ENCODE measurements at regions not wholly inside any gene's neighbourhood (a gene's known extent, or its start where the extent isn't known, plus 50 kb on each side); places are given as distances from the start of the nearest gene placed in this dataset.

- DNase-seq = peak in 2 of 3 donors; percentile 26 to 40
- H3K27ac ChIP-seq (ENCODE audit: insufficient read depth in 1 of 2, low read depth in 1 of 2, low read length in 2 of 2, poor library complexity in 1 of 2, severe bottlenecking in 2 of 2) = no peak overlapping the region
Measured at GRCh38 chr10:23516530-23516929, 77.7 kb downstream of the OTUD1 start.

GRCh38 chr10:23517155-23517554 is 78.3 kb downstream of the OTUD1 start:
- Histone ChIP-seq H3K4me3 (ENCODE audit: control insufficient read depth in 1 of 7, extremely low read depth in 1 of 7, insufficient read depth in 4 of 7, low read depth in 2 of 7, low read length in 6 of 7) (no peak overlapping the region), H3K36me3 (ENCODE audit: control insufficient read depth in 4 of 4, insufficient read depth in 4 of 4, low read length in 3 of 4) (no peaks in the 10 kb centered on the region), H3K27me3 (replicated peaks in 2 of 5; ENCODE audit: control insufficient read depth in 4 of 5, insufficient read depth in 5 of 5, low read length in 4 of 5) (peaks cover 0 to 8% (median 2%) of the 10 kb centered on the region in 5 experiments), H3K4me1 (ENCODE audit: control extremely low read depth in 1 of 4, control insufficient read depth in 4 of 4, insufficient read depth in 4 of 4, low read length in 3 of 4) (no peaks in the 10 kb centered on the region), H3K27ac (ENCODE audit: insufficient read depth in 1 of 2, low read depth in 1 of 2, low read length in 2 of 2, poor library complexity in 1 of 2, severe bottlenecking in 2 of 2) (no peak overlapping the region), H3K9me3 (ENCODE audit: control extremely low read depth in 1 of 5, control insufficient read depth in 4 of 5, insufficient read depth in 2 of 5, low read depth in 1 of 5, low read length in 4 of 5) (no peaks in the 10 kb centered on the region)
- POLR2A ChIA-PET = no interaction called here
- CTCF ChIA-PET = interaction anchor here (1.4 to 2.0 kb wide), 3 partner anchors 10 to 193 kb away, joined by 3 to 5 read pairs (median 3); no protein-coding TSS in a partner anchor
- DNase-seq = no peak
- no CpG with 5 or more reads among the region's 2 CpGs for WGBS (ENCODE audit: insufficient coverage)

More at GRCh38 chr10:23516530-23516929, 77.7 kb downstream of the OTUD1 start:
- Histone ChIP-seq H3K4me3 (ENCODE audit: control insufficient read depth in 1 of 7, extremely low read depth in 1 of 7, insufficient read depth in 4 of 7, low read depth in 2 of 7, low read length in 6 of 7) (no peak overlapping the region), H3K9me3 (ENCODE audit: control extremely low read depth in 1 of 5, control insufficient read depth in 4 of 5, insufficient read depth in 2 of 5, low read depth in 1 of 5, low read length in 4 of 5) (no peaks in the 10 kb centered on the region), H3K4me1 (ENCODE audit: control extremely low read depth in 1 of 4, control insufficient read depth in 4 of 4, insufficient read depth in 4 of 4, low read length in 3 of 4) (no peaks in the 10 kb centered on the region), H3K36me3 (ENCODE audit: control insufficient read depth in 4 of 4, insufficient read depth in 4 of 4, low read length in 3 of 4) (no peaks in the 10 kb centered on the region), H3K27me3 (replicated peaks in 2 of 5; ENCODE audit: control insufficient read depth in 4 of 5, insufficient read depth in 5 of 5, low read length in 4 of 5) (peaks cover 0 to 7% (median 2%) of the 10 kb centered on the region in 5 experiments)
- POLR2A ChIA-PET = no interaction called here
- WGBS (ENCODE audit: insufficient coverage) = 0% methylated on average over 1 of the region's 3 CpGs
- CTCF ChIA-PET = interaction anchor here (1.0 to 2.0 kb wide), 7 partner anchors 10 to 682 kb away, joined by 3 to 5 read pairs (median 3); no protein-coding TSS in a partner anchor

- Histone ChIP-seq H3K4me3 (ENCODE audit: control insufficient read depth in 1 of 7, extremely low read depth in 1 of 7, insufficient read depth in 4 of 7, low read depth in 2 of 7, low read length in 6 of 7) (no peak overlapping the region), H3K9me3 (ENCODE audit: control extremely low read depth in 1 of 5, control insufficient read depth in 4 of 5, insufficient read depth in 2 of 5, low read depth in 1 of 5, low read length in 4 of 5) (no peaks in the 10 kb centered on the region), H3K27me3 (replicated peaks in 2 of 5; ENCODE audit: control insufficient read depth in 4 of 5, insufficient read depth in 5 of 5, low read length in 4 of 5) (peaks cover 0 to 5% (median 0%) of the 10 kb centered on the region in 5 experiments), H3K4me1 (ENCODE audit: control extremely low read depth in 1 of 4, control insufficient read depth in 4 of 4, insufficient read depth in 4 of 4, low read length in 3 of 4) (no peaks in the 10 kb centered on the region), H3K36me3 (ENCODE audit: control insufficient read depth in 4 of 4, insufficient read depth in 4 of 4, low read length in 3 of 4) (no peaks in the 10 kb centered on the region), H3K27ac (ENCODE audit: insufficient read depth in 1 of 2, low read depth in 1 of 2, low read length in 2 of 2, poor library complexity in 1 of 2, severe bottlenecking in 2 of 2) (no peak overlapping the region)
- no peak for DNase-seq
- ChIA-PET POLR2A (no interaction called here), CTCF (interaction anchor here (1.1 to 2.8 kb wide), 4 partner anchors 8 to 674 kb away, joined by 3 to 15 read pairs (median 4); no protein-coding TSS in a partner anchor)
- no CpG with 5 or more reads among the region's 1 CpG for WGBS (ENCODE audit: insufficient coverage)
Measured at GRCh38 chr10:23521735-23522134, 82.9 kb downstream of the OTUD1 start.

- Histone ChIP-seq H3K27me3 (replicated peaks in 2 of 5; ENCODE audit: control insufficient read depth in 4 of 5, insufficient read depth in 5 of 5, low read length in 4 of 5) (peaks cover 0 to 5% (median 0%) of the 10 kb centered on the region in 5 experiments), H3K4me1 (ENCODE audit: control extremely low read depth in 1 of 4, control insufficient read depth in 4 of 4, insufficient read depth in 4 of 4, low read length in 3 of 4) (no peaks in the 10 kb centered on the region), H3K4me3 (ENCODE audit: control insufficient read depth in 1 of 7, extremely low read depth in 1 of 7, insufficient read depth in 4 of 7, low read depth in 2 of 7, low read length in 6 of 7) (no peak overlapping the region), H3K9me3 (ENCODE audit: control extremely low read depth in 1 of 5, control insufficient read depth in 4 of 5, insufficient read depth in 2 of 5, low read depth in 1 of 5, low read length in 4 of 5) (no peaks in the 10 kb centered on the region), H3K36me3 (ENCODE audit: control insufficient read depth in 4 of 4, insufficient read depth in 4 of 4, low read length in 3 of 4) (no peaks in the 10 kb centered on the region), H3K27ac (ENCODE audit: insufficient read depth in 1 of 2, low read depth in 1 of 2, low read length in 2 of 2, poor library complexity in 1 of 2, severe bottlenecking in 2 of 2) (no peak overlapping the region)
- WGBS (ENCODE audit: insufficient coverage) = no CpG with 5 or more reads among the region's 4 CpGs
- POLR2A ChIA-PET = no interaction called here
- no peak for DNase-seq
- CTCF ChIA-PET = interaction anchor here (1.1 to 1.7 kb wide), 2 partner anchors 365 to 674 kb away, joined by 3 to 4 read pairs; no protein-coding TSS in a partner anchor
Measured at GRCh38 chr10:23522345-23522744, 83.5 kb downstream of the OTUD1 start.

GRCh38 chr10:23523251-23523650 is 84.4 kb downstream of the OTUD1 start:
- Histone ChIP-seq H3K4me1 (ENCODE audit: control extremely low read depth in 1 of 4, control insufficient read depth in 4 of 4, insufficient read depth in 4 of 4, low read length in 3 of 4) (no peaks in the 10 kb centered on the region), H3K9me3 (ENCODE audit: control extremely low read depth in 1 of 5, control insufficient read depth in 4 of 5, insufficient read depth in 2 of 5, low read depth in 1 of 5, low read length in 4 of 5) (no peaks in the 10 kb centered on the region), H3K27ac (ENCODE audit: insufficient read depth in 1 of 2, low read depth in 1 of 2, low read length in 2 of 2, poor library complexity in 1 of 2, severe bottlenecking in 2 of 2) (no peak overlapping the region), H3K27me3 (replicated peaks in 2 of 5; ENCODE audit: control insufficient read depth in 4 of 5, insufficient read depth in 5 of 5, low read length in 4 of 5) (peaks cover 0 to 5% (median 0%) of the 10 kb centered on the region in 5 experiments), H3K36me3 (ENCODE audit: control insufficient read depth in 4 of 4, insufficient read depth in 4 of 4, low read length in 3 of 4) (no peaks in the 10 kb centered on the region), H3K4me3 (ENCODE audit: control insufficient read depth in 1 of 7, extremely low read depth in 1 of 7, insufficient read depth in 4 of 7, low read depth in 2 of 7, low read length in 6 of 7) (no peak overlapping the region)
- POLR2A ChIA-PET = no interaction called here
- CTCF ChIA-PET = interaction anchor here (10.1 kb wide), 1 partner anchor 207 kb away, joined by 76 read pairs; no protein-coding TSS in a partner anchor
- 67% methylated on average over 3 of the region's 4 CpGs for WGBS (ENCODE audit: insufficient coverage)
- no peak for DNase-seq

GRCh38 chr10:23525406-23525805 is 86.5 kb downstream of the OTUD1 start:
- peak; percentile 18 to 45 (median 28) for DNase-seq

GRCh38 chr10:23528419-23528818 is 89.5 kb downstream of the OTUD1 start:
- no peaks in the 10 kb centered on the region for H3K36me3 ChIP-seq (ENCODE audit: control insufficient read depth in 4 of 4, insufficient read depth in 4 of 4, low read length in 3 of 4)
- peaks cover 0 to 4% (median 0%) of the 10 kb centered on the region in 4 experiments for H3K4me1 ChIP-seq (ENCODE audit: control extremely low read depth in 1 of 4, control insufficient read depth in 4 of 4, insufficient read depth in 4 of 4, low read length in 3 of 4)
- WGBS (ENCODE audit: insufficient coverage) = no CpG with 5 or more reads among the region's 2 CpGs
- no peaks in the 10 kb centered on the region for H3K9me3 ChIP-seq (ENCODE audit: control extremely low read depth in 1 of 5, control insufficient read depth in 4 of 5, insufficient read depth in 2 of 5, low read depth in 1 of 5, low read length in 4 of 5)
- ChIA-PET CTCF (interaction anchor here (1.0 to 10.1 kb wide), 6 partner anchors 8 to 212 kb away, joined by 3 to 76 read pairs (median 5); no protein-coding TSS in a partner anchor), POLR2A (interaction anchor here (0.6 kb wide), 1 partner anchor 90 kb away, joined by 3 read pairs; no protein-coding TSS in a partner anchor)
- H3K4me3 ChIP-seq (ENCODE audit: control insufficient read depth in 1 of 7, extremely low read depth in 1 of 7, insufficient read depth in 4 of 7, low read depth in 2 of 7, low read length in 6 of 7) = no peak overlapping the region
- H3K27me3 ChIP-seq (replicated peaks in 2 of 5; ENCODE audit: control insufficient read depth in 4 of 5, insufficient read depth in 5 of 5, low read length in 4 of 5) = no peaks in the 10 kb centered on the region
- H3K27ac ChIP-seq (ENCODE audit: insufficient read depth in 1 of 2, low read depth in 1 of 2, low read length in 2 of 2, poor library complexity in 1 of 2, severe bottlenecking in 2 of 2) = no peak overlapping the region
- DNase-seq = no peak

More at GRCh38 chr10:23525406-23525805, 86.5 kb downstream of the OTUD1 start:
- 88% methylated on average over 1 of the region's 2 CpGs for WGBS (ENCODE audit: insufficient coverage)
- Histone ChIP-seq H3K27me3 (replicated peaks in 2 of 5; ENCODE audit: control insufficient read depth in 4 of 5, insufficient read depth in 5 of 5, low read length in 4 of 5) (peaks cover 0 to 5% (median 0%) of the 10 kb centered on the region in 5 experiments), H3K27ac (ENCODE audit: insufficient read depth in 1 of 2, low read depth in 1 of 2, low read length in 2 of 2, poor library complexity in 1 of 2, severe bottlenecking in 2 of 2) (no peak overlapping the region), H3K36me3 (ENCODE audit: control insufficient read depth in 4 of 4, insufficient read depth in 4 of 4, low read length in 3 of 4) (no peaks in the 10 kb centered on the region), H3K9me3 (ENCODE audit: control extremely low read depth in 1 of 5, control insufficient read depth in 4 of 5, insufficient read depth in 2 of 5, low read depth in 1 of 5, low read length in 4 of 5) (no peaks in the 10 kb centered on the region), H3K4me1 (ENCODE audit: control extremely low read depth in 1 of 4, control insufficient read depth in 4 of 4, insufficient read depth in 4 of 4, low read length in 3 of 4) (no peaks in the 10 kb centered on the region), H3K4me3 (ENCODE audit: control insufficient read depth in 1 of 7, extremely low read depth in 1 of 7, insufficient read depth in 4 of 7, low read depth in 2 of 7, low read length in 6 of 7) (no peak overlapping the region)
- CTCF ChIA-PET = interaction anchor here (0.9 to 10.1 kb wide), 2 partner anchors 209 to 368 kb away, joined by 3 to 76 read pairs; no protein-coding TSS in a partner anchor
- POLR2A ChIA-PET = no interaction called here
